ENCODE measurements at regions not wholly inside any gene's neighbourhood (a gene's known extent, or its start where the extent isn't known, plus 50 kb on each side); places are given as distances from the start of the nearest gene placed in this dataset.
A peak's percentile ranks its signal among the peaks of the same experiment; 100 is the strongest.
"Not testable (repeated sequence)": the region's sequence is repeated elsewhere in the genome, so short reads cannot be mapped to it uniquely, and the experiment has no call there.

- DNase-seq (ENCODE audit: low spot score): no peak
These were observed 94.3 kb downstream of the ASB1 start for GRCh38 chr2:238521002-238521401.

DNA sequence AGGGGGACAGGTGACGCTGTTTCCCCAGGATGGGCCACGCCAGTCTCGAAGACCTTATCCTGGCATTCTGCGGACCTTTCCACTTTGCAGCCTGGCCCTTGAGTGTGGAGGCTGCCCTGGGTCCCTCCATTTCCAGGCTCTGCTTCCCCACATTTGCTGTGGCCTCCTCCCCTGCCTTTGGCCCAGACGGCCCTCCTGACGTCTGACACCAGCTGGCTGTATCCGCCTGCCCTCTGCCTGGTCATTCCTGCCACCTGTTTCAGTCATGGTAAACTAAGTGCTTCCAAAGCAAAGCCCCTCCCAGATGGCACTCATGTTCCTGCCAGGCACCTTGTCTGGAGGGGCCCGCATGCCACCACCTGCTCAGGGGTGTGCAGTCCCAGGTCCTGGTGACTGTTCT, 95.1 kb downstream of the ASB1 start:
- no peak for DNase-seq (ENCODE audit: low spot score)

DNA sequence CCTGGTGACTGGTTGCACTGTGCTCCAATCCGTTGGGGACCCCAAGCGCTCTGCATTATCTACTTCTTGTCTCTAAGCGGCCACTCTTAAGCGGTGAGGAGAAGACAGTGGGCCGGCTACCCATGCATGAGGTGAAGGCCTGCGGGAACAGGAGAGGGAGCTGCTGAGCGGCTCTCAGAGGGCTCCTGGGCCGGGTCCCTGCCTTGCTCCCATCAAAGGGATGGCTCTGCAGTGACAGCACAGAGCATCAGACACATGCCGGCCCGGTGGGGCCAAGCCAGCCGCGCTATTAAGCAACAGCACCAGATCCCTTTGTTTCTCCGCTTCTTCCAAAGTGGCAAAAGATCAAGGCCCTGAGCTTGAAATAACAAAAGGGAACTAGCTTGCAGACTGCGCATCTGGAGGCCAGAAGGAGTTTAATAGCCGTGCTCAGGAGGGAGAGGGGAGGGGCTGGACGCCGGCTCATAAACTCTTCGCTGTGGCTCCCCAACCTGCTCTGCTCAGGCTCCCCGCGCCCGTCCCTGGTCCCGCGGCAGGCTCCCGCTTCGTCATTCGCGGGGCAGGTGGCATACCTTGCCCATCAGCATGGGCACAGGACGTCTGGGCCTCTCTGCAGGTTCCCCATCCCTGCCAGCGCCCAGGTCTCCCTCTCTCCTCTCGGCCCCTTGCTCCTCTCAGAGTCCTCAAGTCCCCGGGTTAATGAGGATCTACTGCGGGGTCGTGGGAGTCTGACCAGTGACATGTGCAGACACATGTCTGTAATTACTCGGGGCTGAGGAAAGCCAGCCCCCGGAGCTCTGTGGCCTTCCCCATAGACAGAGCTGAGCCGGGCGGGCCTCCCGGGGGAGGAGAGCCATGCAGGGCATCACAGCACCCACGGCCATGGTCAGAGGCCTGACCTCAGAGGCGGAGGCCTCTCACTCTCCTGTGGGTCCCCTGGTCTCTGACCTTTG, 96.7 kb downstream of the ASB1 start:
- DNase-seq (ENCODE audit: low spot score): no peak

DNA sequence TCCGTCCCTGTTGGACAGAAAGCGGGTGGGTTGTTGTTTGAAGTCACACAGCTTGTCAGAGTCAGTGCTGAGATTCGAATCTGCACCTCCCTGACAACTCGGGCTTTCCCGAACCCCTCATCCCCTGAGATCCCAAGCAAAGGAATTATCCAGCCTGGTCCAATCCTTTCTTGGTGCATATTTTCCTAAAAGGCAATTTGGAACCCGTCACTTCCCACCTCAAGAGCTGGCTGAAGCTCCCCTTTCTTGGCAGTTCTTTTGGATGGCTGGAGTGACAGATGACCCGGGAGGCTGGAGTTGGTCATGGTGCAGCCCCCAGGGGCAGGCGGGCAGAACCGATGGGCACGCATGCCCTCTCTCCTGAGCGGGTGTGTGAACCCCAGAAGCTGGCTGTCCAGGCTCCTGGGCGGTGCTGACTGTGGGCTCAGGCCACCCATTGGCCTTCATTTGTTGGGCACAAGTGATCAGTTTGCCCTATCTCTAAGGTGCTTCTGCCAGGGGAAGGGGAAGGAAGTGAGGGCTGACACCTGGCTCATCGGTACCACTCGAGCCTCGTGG, 97.8 kb downstream of the ASB1 start:
- DNase-seq (ENCODE audit: low spot score): no peak

GRCh38 chr2:238525990-238526389, 99.3 kb downstream of the ASB1 start:
- no peak for DNase-seq (ENCODE audit: low spot score)

DNA sequence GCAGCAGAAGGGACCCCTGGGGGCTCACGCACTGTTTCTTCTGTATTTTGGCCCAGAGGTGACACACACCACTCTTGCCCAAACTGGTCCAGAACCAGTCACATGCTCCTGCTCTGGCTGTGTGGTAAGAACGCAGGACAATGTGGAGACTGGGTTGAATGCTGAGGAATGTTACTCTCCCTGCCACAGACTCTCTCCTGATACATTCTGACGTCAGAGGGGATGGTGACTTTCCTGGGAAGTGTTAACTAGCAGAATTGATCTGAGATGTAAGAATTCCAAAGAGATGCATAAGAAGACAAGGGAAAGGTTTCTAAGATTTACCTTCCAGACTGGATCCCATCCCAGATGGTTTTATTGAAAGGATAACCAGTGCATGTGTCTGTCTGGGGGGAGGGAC, 100.8 kb downstream of the ASB1 start:
- no peak for DNase-seq (ENCODE audit: low spot score)

DNA sequence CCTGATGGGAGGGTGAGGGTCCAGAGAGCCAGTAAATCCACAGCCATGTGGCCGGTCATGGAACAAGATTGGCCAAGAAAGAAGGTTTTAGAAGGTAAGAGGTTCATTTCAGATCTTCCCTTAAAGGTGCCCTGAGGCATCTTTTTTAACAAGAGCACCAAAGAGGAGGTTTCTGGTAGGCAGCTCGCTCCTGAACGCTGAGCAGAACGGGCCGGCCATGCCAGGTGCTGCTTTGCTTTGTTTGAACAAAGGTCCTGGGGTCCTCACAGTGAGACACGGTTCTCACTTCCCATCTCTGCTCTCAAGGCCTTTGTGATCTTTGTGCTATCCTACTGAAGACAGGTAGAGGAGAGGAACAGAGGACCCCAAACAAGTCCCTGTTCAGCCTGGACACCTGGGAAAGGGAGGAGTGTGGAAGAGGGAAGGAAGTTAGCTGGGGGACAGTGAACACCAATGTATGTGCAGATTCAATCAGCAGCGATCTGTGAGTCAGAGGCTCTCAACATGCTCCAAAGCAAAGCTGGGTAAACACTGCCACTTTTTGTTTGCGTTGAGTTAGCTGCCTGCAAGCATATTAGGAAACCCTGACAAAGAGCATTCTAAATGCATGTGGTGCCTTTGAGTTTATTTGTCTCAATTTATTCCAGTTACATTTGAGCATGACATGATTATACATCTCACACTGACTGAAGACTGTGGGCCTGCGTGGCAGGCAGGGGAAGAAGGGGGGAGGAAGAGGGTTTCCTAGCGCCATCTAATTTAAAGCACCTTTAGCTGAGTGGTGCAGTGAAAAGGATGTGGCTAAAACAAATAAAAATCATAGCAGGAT, 102.4 kb downstream of the ASB1 start:
- DNase-seq (ENCODE audit: low spot score): peak; percentile 30

DNA sequence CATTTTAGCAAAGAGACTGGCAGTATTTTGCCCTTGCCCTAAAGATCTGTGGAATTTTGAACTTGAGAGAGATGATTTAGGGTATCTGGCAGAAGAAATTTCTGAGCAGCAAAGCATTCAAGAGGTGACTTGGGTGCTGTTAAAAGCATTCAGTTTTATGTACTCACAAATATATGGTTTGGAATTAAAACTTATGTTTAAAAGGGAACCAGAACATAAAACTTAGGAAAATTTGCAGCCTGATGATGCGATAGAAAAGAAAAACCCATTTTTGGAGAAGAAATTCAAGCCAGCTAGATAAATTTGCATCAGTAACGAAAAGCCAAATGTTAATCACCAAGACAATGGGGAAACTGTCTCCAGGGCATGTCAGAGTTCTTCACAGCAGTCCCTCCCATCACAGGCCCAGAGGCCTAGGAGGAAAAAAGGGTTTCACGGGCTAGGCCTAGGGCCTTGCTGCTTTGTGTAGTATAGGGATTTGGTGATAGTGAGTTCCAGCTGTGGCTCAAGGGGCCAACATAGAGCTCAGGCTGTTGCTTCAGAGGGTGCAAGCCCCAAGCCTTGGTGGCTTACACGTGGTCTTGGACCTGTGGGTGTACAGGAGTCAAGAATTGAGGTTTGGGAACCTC, 104.4 kb downstream of the ASB1 start:
- not testable (repeated sequence) for DNase-seq (ENCODE audit: low spot score)

- DNase-seq (ENCODE audit: low spot score): not testable (repeated sequence)
These were observed 117.0 kb downstream of the ASB1 start for GRCh38 chr2:238543732-238544131.

GRCh38 chr2:238548902-238549462, 122.3 kb downstream of the ASB1 start:
- no peak for DNase-seq (ENCODE audit: low spot score)

GRCh38 chr2:238549866-238550265, 123.1 kb downstream of the ASB1 start:
- DNase-seq (ENCODE audit: low spot score): no peak

DNA sequence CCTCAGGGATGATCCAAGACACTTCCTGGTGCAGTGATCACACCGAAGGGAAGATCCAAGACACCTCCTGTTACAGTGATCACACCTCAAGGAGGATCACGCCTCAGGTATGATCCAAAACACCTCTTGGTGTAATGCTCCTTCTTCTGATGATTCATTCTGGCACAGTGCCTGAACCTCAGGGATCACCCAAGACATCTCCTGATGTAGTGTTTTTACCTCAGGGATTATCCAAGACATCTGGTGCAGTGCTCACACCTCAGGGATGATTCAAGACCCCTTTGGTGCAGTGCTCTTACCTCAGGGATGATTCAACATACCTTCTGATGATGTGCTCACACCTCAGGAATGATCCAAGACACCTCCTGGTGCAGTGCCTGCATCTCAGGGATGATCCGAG, 124.4 kb downstream of the ASB1 start:
- no peak for DNase-seq (ENCODE audit: low spot score)

DNA sequence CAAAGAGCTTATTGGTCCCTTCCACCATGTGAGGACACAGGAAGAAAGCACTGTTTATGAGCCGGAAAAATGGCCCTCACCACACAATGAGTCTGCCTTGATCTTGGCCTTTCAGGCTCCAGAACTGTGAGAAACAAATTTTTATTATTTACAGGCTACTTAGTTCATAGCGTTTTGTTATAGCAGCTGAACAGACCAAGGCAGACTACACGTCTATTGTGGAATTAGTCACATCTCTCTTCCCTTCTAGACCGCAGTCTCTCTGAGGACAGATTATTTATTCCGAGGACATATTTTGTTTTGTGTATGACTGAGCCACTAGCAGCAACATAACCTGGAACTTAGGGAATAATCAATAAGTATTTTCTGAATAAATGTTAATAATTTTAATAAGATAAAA, 125.5 kb downstream of the ASB1 start:
- DNase-seq (ENCODE audit: low spot score): no peak

DNA sequence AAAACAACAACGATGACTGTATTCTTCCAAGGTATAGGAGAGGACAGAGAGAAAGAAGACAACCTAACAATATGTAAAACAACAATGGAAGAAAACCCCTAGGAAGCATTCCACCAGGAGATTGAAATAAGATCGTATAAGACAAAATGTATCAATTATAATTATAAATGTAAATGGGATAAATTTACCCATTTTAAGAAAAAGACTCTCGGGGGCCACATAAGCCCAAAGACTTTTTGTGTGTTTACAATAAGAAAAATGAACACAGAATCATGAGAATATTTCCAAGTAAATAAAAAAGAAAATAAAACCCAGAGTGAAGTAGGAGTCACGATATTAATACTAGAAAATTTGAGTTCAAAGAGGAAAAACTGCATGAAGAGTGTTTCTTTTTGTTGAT, 126.4 kb downstream of the ASB1 start:
- DNase-seq (ENCODE audit: low spot score): no peak

GRCh38 chr2:238554468-238555315, 128.0 kb downstream of the ASB1 start:
- no peak for DNase-seq (ENCODE audit: low spot score)

- DNase-seq (ENCODE audit: low spot score): no peak
These were observed 129.2 kb downstream of the ASB1 start for GRCh38 chr2:238555786-238556542.

DNA sequence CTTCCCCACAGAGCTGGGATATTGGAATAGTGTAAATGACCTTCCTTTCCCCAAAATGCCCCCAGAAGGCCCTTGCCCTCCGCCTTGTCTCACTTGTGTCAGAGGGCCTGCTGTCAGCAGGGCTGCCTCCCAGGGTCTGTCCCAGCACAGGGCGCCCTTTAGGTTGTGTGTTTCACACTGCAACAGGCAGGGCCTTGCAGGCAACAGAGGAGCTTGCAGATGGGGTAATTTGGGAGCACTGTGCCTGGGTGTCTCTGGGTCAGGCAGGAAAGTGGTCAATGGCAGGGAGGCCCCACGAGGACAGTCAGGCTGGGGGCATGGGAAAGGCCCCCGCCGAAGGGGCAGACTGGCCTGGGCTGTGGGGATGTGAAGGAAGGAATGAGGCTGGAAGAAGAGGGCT, 130.7 kb downstream of the ASB1 start:
- no peak for DNase-seq (ENCODE audit: low spot score)

GRCh38 chr2:238557936-238558335, 131.2 kb downstream of the ASB1 start:
- no peak for DNase-seq (ENCODE audit: low spot score)

DNA sequence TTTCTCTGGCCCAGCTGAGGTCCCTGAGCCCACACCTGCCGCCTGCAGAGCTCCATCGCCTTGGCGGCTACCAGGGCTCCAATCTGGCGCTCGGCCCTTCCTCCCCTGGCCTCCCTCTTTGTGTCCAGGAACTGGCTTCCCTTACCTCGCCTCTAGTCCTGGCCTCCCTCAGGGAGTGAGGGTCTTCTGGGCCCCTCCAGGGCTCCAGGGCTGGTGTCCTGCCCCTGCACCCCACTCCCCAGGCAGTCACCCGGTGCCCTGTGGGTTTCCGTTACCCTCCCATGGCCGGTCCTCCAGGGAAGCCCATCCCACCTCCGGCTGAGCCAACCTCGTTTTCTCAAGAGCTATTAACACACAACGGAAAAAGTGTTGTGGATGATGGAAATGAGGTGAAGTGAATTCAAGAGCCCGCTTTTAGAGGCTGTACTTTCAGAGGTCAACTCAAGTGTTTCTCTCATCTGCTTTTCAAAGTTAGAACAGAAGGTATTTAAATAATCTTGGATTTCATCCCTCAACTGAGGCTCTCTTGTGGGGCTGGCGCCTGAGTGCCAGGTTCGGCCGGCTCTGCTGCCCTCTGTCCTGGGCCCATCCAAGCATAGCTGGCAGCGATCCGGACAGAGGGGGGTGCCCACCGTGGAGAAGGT, 131.9 kb downstream of the ASB1 start:
- DNase-seq (ENCODE audit: low spot score): no peak

DNA sequence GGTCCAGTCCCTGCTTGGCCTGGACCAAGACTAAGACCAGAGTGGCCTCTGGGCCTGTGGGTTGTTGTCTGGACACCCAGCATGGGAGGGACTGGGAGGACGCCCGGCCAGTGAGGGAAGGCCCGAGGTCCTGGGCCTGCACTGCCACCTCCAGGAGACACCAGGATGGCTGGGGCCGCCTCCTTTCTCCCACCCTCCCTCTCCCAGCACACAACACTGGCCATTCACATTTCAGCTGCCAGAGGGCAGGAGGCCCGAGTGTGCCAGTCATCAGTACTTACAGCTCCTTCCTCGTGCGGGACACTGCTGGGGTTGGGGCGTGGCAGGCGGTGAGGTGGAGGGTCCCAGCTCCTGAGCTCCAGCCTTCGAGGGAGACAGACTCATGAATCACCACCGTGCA, 133.5 kb downstream of the ASB1 start:
- DNase-seq (ENCODE audit: low spot score): no peak
